Sigmoid colon (tissue), 3 donors: ENCODE measurements at regions not wholly inside any gene's neighbourhood (a gene's known extent, or its start where the extent isn't known, plus 50 kb on each side); places are given as distances from the start of the nearest gene placed in this dataset.

ENCODE experiments used
- CTCF ChIP-seq, 4 experiments: fragments of 450-650 bp in 3 of 4; fragments of 200-600 bp in 1 of 4; IDR thresholded peaks; one replicate each; pipeline ENCODE4 v1.5.1; 2016 to 2019; ENCODE audit warnings: antibody characterized with exemption in 4 of 4, mild to moderate bottlenecking in 3 of 4, moderate library complexity in 2 of 4
- POLR2A ChIP-seq, 2 donors: fragments of 450-650 bp; IDR thresholded peaks; one replicate each; pipeline ENCODE4 v1.6.1; 2016; ENCODE audit warnings: antibody characterized with exemption in 2 of 2, mild to moderate bottlenecking in 2 of 2, moderate library complexity in 2 of 2

- TF ChIP-seq CTCF (IDR thresholded peaks at IDR 0.05) (no peak), POLR2A (IDR thresholded peaks at IDR 0.05) (no peak)
Observed at GRCh38 chrX:95953564-95953963, 731.1 kb upstream of the DIAPH2 start.
